ENCODE measurements at regions not wholly inside any gene's neighbourhood (a gene's known extent, or its start where the extent isn't known, plus 50 kb on each side); places are given as distances from the start of the nearest gene placed in this dataset.
"Not testable (repeated sequence)": the region's sequence is repeated elsewhere in the genome, so short reads cannot be mapped to it uniquely, and the experiment has no call there.

GRCh38 chr14:62497708-62498107 is 547.5 kb downstream of the KCNH5 start:
- DNase-seq (ENCODE audit: low spot score): no peak
- in situ Hi-C loops (cut with MboI; ENCODE audit: low sequenced_read_pairs, unreplicated experiment): no loop called here
- no peak for TF ChIP-seq CTCF (IDR thresholded peaks at IDR 0.05; ENCODE audit: borderline replicate concordance, control extremely low read depth, extremely low read depth, insufficient read depth, missing control alignments)

GRCh38 chr14:62501021-62501750 is 544.1 kb downstream of the KCNH5 start:
- in situ Hi-C loops (cut with MboI; ENCODE audit: low sequenced_read_pairs, unreplicated experiment): no loop called here
- no peak for DNase-seq (ENCODE audit: low spot score)
- no peak for TF ChIP-seq CTCF (IDR thresholded peaks at IDR 0.05; ENCODE audit: borderline replicate concordance, control extremely low read depth, extremely low read depth, insufficient read depth, missing control alignments)

GRCh38 chr14:62505045-62505444 is 540.2 kb downstream of the KCNH5 start:
- DNase-seq (ENCODE audit: low spot score): no peak
- in situ Hi-C loops (cut with MboI; ENCODE audit: low sequenced_read_pairs, unreplicated experiment): no loop called here
- no peak for TF ChIP-seq CTCF (IDR thresholded peaks at IDR 0.05; ENCODE audit: borderline replicate concordance, control extremely low read depth, extremely low read depth, insufficient read depth, missing control alignments)

- in situ Hi-C loops (cut with MboI; ENCODE audit: low sequenced_read_pairs, unreplicated experiment); DNase-seq (ENCODE audit: low spot score): not testable (repeated sequence)
Measured at GRCh38 chr14:62521309-62521708, 523.9 kb downstream of the KCNH5 start.

GRCh38 chr14:62528296-62528695 is 517.0 kb downstream of the KCNH5 start:
- TF ChIP-seq CTCF (IDR thresholded peaks at IDR 0.05; ENCODE audit: borderline replicate concordance, control extremely low read depth, extremely low read depth, insufficient read depth, missing control alignments): no peak
- no peak for DNase-seq (ENCODE audit: low spot score)
- in situ Hi-C loops (cut with MboI; ENCODE audit: low sequenced_read_pairs, unreplicated experiment): no loop called here

- TF ChIP-seq CTCF (IDR thresholded peaks at IDR 0.05; ENCODE audit: borderline replicate concordance, control extremely low read depth, extremely low read depth, insufficient read depth, missing control alignments): no peak
- in situ Hi-C loops (cut with MboI; ENCODE audit: low sequenced_read_pairs, unreplicated experiment): no loop called here
- DNase-seq (ENCODE audit: low spot score): no peak
Measured at GRCh38 chr14:62532181-62532580, 513.1 kb downstream of the KCNH5 start.

- DNase-seq (ENCODE audit: low spot score): no peak
- in situ Hi-C loops (cut with MboI; ENCODE audit: low sequenced_read_pairs, unreplicated experiment): no loop called here
- no peak for TF ChIP-seq CTCF (IDR thresholded peaks at IDR 0.05; ENCODE audit: borderline replicate concordance, control extremely low read depth, extremely low read depth, insufficient read depth, missing control alignments)
Measured at GRCh38 chr14:62546862-62547474, 498.3 kb downstream of the KCNH5 start.

All from GM13976 (cell line).